Bronchial epithelial cell (primary cell): ENCODE measurements at regions not wholly inside any gene's neighbourhood (a gene's known extent, or its start where the extent isn't known, plus 50 kb on each side); places are given as distances from the start of the nearest gene placed in this dataset.

ENCODE experiments used
- DNase-seq: peaks from one replicate; pipeline ENCODE4 v3.0.0-alpha.2; 2010; ENCODE audit warnings: low read depth
- FAIRE-seq: peaks from 2 replicates; lab custom pipeline; 2011; peaks lifted over from hg19 to GRCh38; lab: Jason Lieb, UNC
- H3K27me3 ChIP-seq: 2 replicates; pipeline ENCODE4 v1.5.1; 2011; ENCODE audit warnings: low read length; ENCODE audit not compliant: control insufficient read depth, insufficient read depth
- H3K36me3 ChIP-seq: 2 replicates; pipeline ENCODE4 v1.5.1; 2011; ENCODE audit warnings: low read length; ENCODE audit not compliant: control insufficient read depth, insufficient read depth
- H3K4me3 ChIP-seq: 2 replicates; pipeline ENCODE4 v1.5.1; 2011; ENCODE audit warnings: mild to moderate bottlenecking, low read depth, low read length, control low read depth
- CTCF ChIP-seq: IDR thresholded peaks from 2 replicates; pipeline ENCODE4 v1.5.1; 2011; ENCODE audit warnings: mild to moderate bottlenecking, moderate library complexity, low read length, control low read depth, inconsistent platforms; ENCODE audit not compliant: insufficient read depth, severe bottlenecking

GRCh38 chr4:147054228-147054872 lies 108.7 kb upstream of the TTC29 start:
- no peaks in the 10 kb centered on the region for H3K36me3 ChIP-seq
- DNase-seq (no peak), FAIRE-seq (no peak)
- H3K4me3 ChIP-seq = no peak overlapping the region
- no peak for TF ChIP-seq CTCF
- H3K27me3 ChIP-seq = no peaks in the 10 kb centered on the region

- DNase-seq (peak; percentile 40), FAIRE-seq (no peak)
- Histone ChIP-seq H3K27me3 (no peaks in the 10 kb centered on the region), H3K36me3 (no peaks in the 10 kb centered on the region), H3K4me3 (peak overlapping the region; percentile 23)
- TF ChIP-seq CTCF = no peak
Observed at GRCh38 chr4:147056940-147057610, 111.4 kb upstream of the TTC29 start.

GRCh38 chr4:147057611-147058190 lies 112.0 kb upstream of the TTC29 start:
- FAIRE-seq = no peak

GRCh38 chr4:147059064-147059731 lies 113.5 kb upstream of the TTC29 start:
- no peaks in the 10 kb centered on the region for H3K27me3 ChIP-seq
- DNase-seq (no peak), FAIRE-seq (no peak)
- no peaks in the 10 kb centered on the region for H3K36me3 ChIP-seq
- no peak overlapping the region for H3K4me3 ChIP-seq
- TF ChIP-seq CTCF = no peak

More at GRCh38 chr4:147057611-147058190, 112.0 kb upstream of the TTC29 start:
- H3K27me3 ChIP-seq = no peaks in the 10 kb centered on the region
- H3K36me3 ChIP-seq = no peaks in the 10 kb centered on the region
- DNase-seq = peak; percentile 55
- TF ChIP-seq CTCF = no peak
- peak overlapping the region; percentile 23 for H3K4me3 ChIP-seq

GRCh38 chr4:147060151-147060931 lies 114.7 kb upstream of the TTC29 start:
- H3K36me3 ChIP-seq = no peaks in the 10 kb centered on the region
- H3K27me3 ChIP-seq = no peaks in the 10 kb centered on the region
- H3K4me3 ChIP-seq = no peak overlapping the region
- TF ChIP-seq CTCF = no peak
- no peak for DNase-seq
- FAIRE-seq = no peak
